CD14-positive monocyte (primary cell): ENCODE measurements at regions not wholly inside any gene's neighbourhood (a gene's known extent, or its start where the extent isn't known, plus 50 kb on each side); places are given as distances from the start of the nearest gene placed in this dataset.
A peak's percentile ranks its signal among the peaks of the same experiment; 100 is the strongest.

Source experiments
- DNase-seq, 3 donors: peaks; one replicate each; pipeline ENCODE4 v3.0.0-alpha.2; 2011 to 2022
- H2AFZ ChIP-seq: 2 replicates; pipeline ENCODE4 v1.6.0; 2012; ENCODE audit warnings: mild to moderate bottlenecking, low read depth, low read length, inconsistent platforms; ENCODE audit not compliant: insufficient read depth, poor library complexity, severe bottlenecking
- H3K27ac ChIP-seq, 2 donors: 1 replicate in 1 of 2; 2 replicates in 1 of 2; pipeline ENCODE4 v1.5.1; 2012 to 2013; ENCODE audit warnings: low read length in 2 of 2, control low read depth in 1 of 2, inconsistent platforms in 1 of 2, low read depth in 1 of 2, mild to moderate bottlenecking in 1 of 2
- H3K27me3 ChIP-seq, 2 donors: one replicate each; pipeline versions ENCODE4 v1.6.0 to v1.6.1; 2011 to 2013; ENCODE audit warnings: low read length in 2 of 2; ENCODE audit not compliant: control insufficient read depth in 2 of 2, insufficient read depth in 2 of 2
- H3K36me3 ChIP-seq, 2 donors: replicated peaks in 1 of 2; 1 replicate in 1 of 2; 2 replicates in 1 of 2; pipeline versions ENCODE4 v1.5.1 to v1.6.1; 2012 to 2013; ENCODE audit warnings: low read length in 2 of 2, control low read depth in 1 of 2, inconsistent platforms in 1 of 2, mild to moderate bottlenecking in 1 of 2; ENCODE audit not compliant: insufficient read depth in 2 of 2, control insufficient read depth in 1 of 2
- H3K4me1 ChIP-seq, 2 donors: 1 replicate in 1 of 2; 2 replicates in 1 of 2; pipeline versions ENCODE4 v1.5.1 to v1.6.1; 2012 to 2013; ENCODE audit warnings: low read length in 2 of 2, control low read depth in 1 of 2, inconsistent platforms in 1 of 2, mild to moderate bottlenecking in 1 of 2, moderate library complexity in 1 of 2; ENCODE audit not compliant: insufficient read depth in 2 of 2, control insufficient read depth in 1 of 2
- H3K4me2 ChIP-seq: replicated peaks from 2 replicates; pipeline ENCODE3; 2012; ENCODE audit warnings: low read length, moderate library complexity, mild to moderate bottlenecking; ENCODE audit not compliant: poor library complexity, severe bottlenecking; ENCODE audit errors: extremely low read depth
- H3K4me3 ChIP-seq, 3 experiments: fragments of 200-600 bp in 1 of 3; sonication (generic) in 1 of 3; replicated peaks in 1 of 3; 1 replicate in 2 of 3; 2 replicates in 1 of 3; pipeline ENCODE4 v1.5.1; 2011 to 2013; ENCODE audit warnings: low read length in 3 of 3, mild to moderate bottlenecking in 3 of 3, control low read depth in 2 of 3, low read depth in 2 of 3, inconsistent platforms in 1 of 3, moderate library complexity in 1 of 3
- H3K79me2 ChIP-seq: 2 replicates; pipeline ENCODE4 v1.6.0; 2012; ENCODE audit warnings: mild to moderate bottlenecking, control low read depth, inconsistent platforms, low read length, moderate library complexity; ENCODE audit not compliant: insufficient read depth
- H3K9ac ChIP-seq: 2 replicates; pipeline ENCODE4 v1.6.0; 2017; ENCODE audit warnings: low read length, mild to moderate bottlenecking; ENCODE audit not compliant: insufficient read depth, poor library complexity, severe bottlenecking
- H3K9me3 ChIP-seq, 2 donors: replicated peaks in 1 of 2; 1 replicate in 1 of 2; 2 replicates in 1 of 2; pipeline versions ENCODE4 v1.5.1 to v1.6.1; 2012 to 2013; ENCODE audit warnings: low read length in 2 of 2, control low read depth in 1 of 2; ENCODE audit not compliant: control insufficient read depth in 1 of 2, insufficient read depth in 1 of 2
- H4K20me1 ChIP-seq: 2 replicates; pipeline ENCODE4 v1.6.0; 2012; ENCODE audit warnings: mild to moderate bottlenecking, low read length, control low read depth, moderate library complexity; ENCODE audit not compliant: insufficient read depth
- H3K27ac Mint-ChIP-seq, 7 donors: one replicate each; pipeline ENCODE4 v1.8.0; 2020; ENCODE audit warnings: mild to moderate bottlenecking in 7 of 7, mixed read lengths in 7 of 7, moderate library complexity in 6 of 7, inconsistent platforms in 2 of 7
- H3K27me3 Mint-ChIP-seq, 3 donors: one replicate each; pipeline ENCODE4 v1.8.0; 2021 to 2022; ENCODE audit warnings: low read depth in 3 of 3, mild to moderate bottlenecking in 3 of 3, mixed read lengths in 3 of 3, moderate library complexity in 3 of 3, inconsistent platforms in 1 of 3
- H3K36me3 Mint-ChIP-seq, 2 donors: one replicate each; pipeline ENCODE4 v1.8.0; 2020; ENCODE audit warnings: mixed read lengths in 2 of 2, inconsistent platforms in 1 of 2, mild to moderate bottlenecking in 1 of 2
- H3K4me1 Mint-ChIP-seq: one replicate; pipeline ENCODE4 v1.8.0; 2020; ENCODE audit warnings: mild to moderate bottlenecking, mixed read lengths
- H3K4me3 Mint-ChIP-seq, 2 donors: one replicate each; pipeline ENCODE4 v1.8.0; 2020; ENCODE audit warnings: mild to moderate bottlenecking in 2 of 2, mixed read lengths in 2 of 2, moderate library complexity in 1 of 2
- H3K9me3 Mint-ChIP-seq, 7 donors: one replicate each; pipeline ENCODE4 v1.8.0; 2020 to 2022; ENCODE audit warnings: mixed read lengths in 7 of 7, mild to moderate bottlenecking in 6 of 7, moderate library complexity in 6 of 7, inconsistent platforms in 2 of 7
- WGBS: methylation state at CpG from one replicate; pipeline ENCODE4 v1.1.5; 2013; ENCODE audit warnings: missing lambda C conversion rate; ENCODE audit not compliant: insufficient coverage; 5-methylcytosine and 5-hydroxymethylcytosine counted together
- intact Hi-C, 2 donors: fragments of 100-400 bp; cut with micrococcal nuclease; formaldehyde crosslinking; loops; one replicate each; pipeline versions ENCODE4 v1.15.0 to v1.15.1; 2023
- TF ChIP-seq, protein P1 (sequence below): fragments of 200-600 bp; IDR thresholded peaks from one replicate; pipeline ENCODE4 v1.8.0; 2022; ENCODE audit warnings: antibody characterized with exemption, mild to moderate bottlenecking

DNA sequence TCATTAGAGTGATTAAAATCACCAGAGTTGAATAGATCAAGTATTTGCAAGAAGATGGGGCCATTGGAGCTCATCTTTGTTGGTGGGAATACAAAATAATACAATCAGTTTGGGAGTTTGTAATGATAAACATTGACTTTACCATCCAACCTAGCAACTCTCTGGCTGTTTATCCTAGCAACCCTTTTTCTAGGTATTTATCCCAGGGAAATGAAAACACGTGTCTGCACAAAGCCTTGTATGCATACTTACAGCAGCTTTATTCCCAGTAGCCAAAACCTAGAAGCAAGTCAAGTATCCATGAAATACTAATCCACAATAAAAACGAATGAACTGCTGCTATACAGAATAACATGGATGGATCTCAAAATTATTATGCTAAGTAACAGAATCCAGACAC lies 152.7 kb upstream of the DAB2 start:
- peaks cover 17% of the 10 kb centered on the region for H3K4me1 Mint-ChIP-seq
- H3K27ac Mint-ChIP-seq: no peak overlapping the region
- no peak overlapping the region for H3K4me3 Mint-ChIP-seq
- 100% methylated on average over 1 of the region's 2 CpGs for whole genome bisulfite sequencing
- no peaks in the 10 kb centered on the region for H3K9me3 Mint-ChIP-seq
- Histone ChIP-seq H3K79me2 (no peaks in the 10 kb centered on the region), H3K27me3 (no peaks in the 10 kb centered on the region), H3K4me3 (no peak overlapping the region), H3K27ac (no peak overlapping the region), H4K20me1 (no peaks in the 10 kb centered on the region), H3K9me3 (no peaks in the 10 kb centered on the region), H3K4me1 (peaks cover 10 to 15% of the 10 kb centered on the region in 2 donors), H3K4me2 (no peak overlapping the region), H3K9ac (no peak overlapping the region), H2AFZ (no peak overlapping the region), H3K36me3 (no peaks in the 10 kb centered on the region)
- H3K27me3 Mint-ChIP-seq: peaks cover 0 to 4% (median 0%) of the 10 kb centered on the region in 3 donors
- H3K36me3 Mint-ChIP-seq: no peaks in the 10 kb centered on the region
- no peak for DNase-seq
- intact Hi-C loops: no loop called here
- TF ChIP-seq, protein P1, sequence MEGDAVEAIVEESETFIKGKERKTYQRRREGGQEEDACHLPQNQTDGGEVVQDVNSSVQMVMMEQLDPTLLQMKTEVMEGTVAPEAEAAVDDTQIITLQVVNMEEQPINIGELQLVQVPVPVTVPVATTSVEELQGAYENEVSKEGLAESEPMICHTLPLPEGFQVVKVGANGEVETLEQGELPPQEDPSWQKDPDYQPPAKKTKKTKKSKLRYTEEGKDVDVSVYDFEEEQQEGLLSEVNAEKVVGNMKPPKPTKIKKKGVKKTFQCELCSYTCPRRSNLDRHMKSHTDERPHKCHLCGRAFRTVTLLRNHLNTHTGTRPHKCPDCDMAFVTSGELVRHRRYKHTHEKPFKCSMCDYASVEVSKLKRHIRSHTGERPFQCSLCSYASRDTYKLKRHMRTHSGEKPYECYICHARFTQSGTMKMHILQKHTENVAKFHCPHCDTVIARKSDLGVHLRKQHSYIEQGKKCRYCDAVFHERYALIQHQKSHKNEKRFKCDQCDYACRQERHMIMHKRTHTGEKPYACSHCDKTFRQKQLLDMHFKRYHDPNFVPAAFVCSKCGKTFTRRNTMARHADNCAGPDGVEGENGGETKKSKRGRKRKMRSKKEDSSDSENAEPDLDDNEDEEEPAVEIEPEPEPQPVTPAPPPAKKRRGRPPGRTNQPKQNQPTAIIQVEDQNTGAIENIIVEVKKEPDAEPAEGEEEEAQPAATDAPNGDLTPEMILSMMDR: no peak

DNA sequence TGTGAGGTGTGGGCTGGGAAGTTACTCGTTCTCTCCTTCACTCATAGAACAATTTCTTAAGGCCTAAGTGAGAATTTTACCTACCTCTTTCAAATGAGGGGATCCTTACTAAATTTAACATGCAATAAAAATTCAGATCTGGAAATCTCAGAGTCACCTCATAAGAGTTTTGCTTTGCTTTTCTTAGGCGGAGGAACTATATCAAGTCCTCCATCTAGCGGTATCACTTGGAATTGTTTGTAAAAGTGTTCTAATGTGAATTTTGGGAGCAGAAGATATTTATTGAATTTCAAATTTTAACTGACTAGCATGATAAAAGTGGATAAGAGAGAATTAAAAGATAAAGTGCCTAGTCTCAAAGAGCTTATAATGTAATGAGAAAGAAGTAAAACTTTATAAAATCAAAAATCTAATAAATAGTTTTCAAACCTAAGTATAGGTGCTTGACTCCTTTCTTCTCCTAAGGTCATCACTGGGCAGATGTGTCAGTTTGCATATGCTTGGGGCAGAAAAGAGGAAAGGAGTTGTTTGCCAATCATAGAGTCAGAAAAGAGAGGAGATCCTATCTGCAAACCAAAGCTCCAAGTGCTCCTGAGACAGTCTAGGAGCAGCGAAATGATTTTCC lies 145.7 kb upstream of the DAB2 start:
- Histone ChIP-seq H3K9ac (no peak overlapping the region), H3K27ac (no peak overlapping the region), H4K20me1 (no peaks in the 10 kb centered on the region), H3K79me2 (no peaks in the 10 kb centered on the region), H3K4me2 (no peak overlapping the region), H3K9me3 (no peaks in the 10 kb centered on the region), H2AFZ (no peak overlapping the region), H3K4me1 (no peaks in the 10 kb centered on the region), H3K27me3 (no peaks in the 10 kb centered on the region), H3K4me3 (no peak overlapping the region), H3K36me3 (no peaks in the 10 kb centered on the region)
- TF ChIP-seq, protein P1: peak; percentile 81
- 100% methylated on average over 1 of the region's 4 CpGs for WGBS
- peak; percentile 3 to 24 (median 19) for DNase-seq
- H3K27me3 Mint-ChIP-seq: peaks cover 0 to 2% (median 0%) of the 10 kb centered on the region in 3 donors
- H3K4me3 Mint-ChIP-seq: no peak overlapping the region
- peaks cover 2% of the 10 kb centered on the region for H3K4me1 Mint-ChIP-seq
- H3K9me3 Mint-ChIP-seq: no peaks in the 10 kb centered on the region
- peak overlapping the region in 1 of 7 donors; percentile 16 for H3K27ac Mint-ChIP-seq
- no peaks in the 10 kb centered on the region for H3K36me3 Mint-ChIP-seq
- intact Hi-C loops: no loop called here
